ENCODE measurements at regions not wholly inside any gene's neighbourhood (a gene's known extent, or its start where the extent isn't known, plus 50 kb on each side); places are given as distances from the start of the nearest gene placed in this dataset.

DNA sequence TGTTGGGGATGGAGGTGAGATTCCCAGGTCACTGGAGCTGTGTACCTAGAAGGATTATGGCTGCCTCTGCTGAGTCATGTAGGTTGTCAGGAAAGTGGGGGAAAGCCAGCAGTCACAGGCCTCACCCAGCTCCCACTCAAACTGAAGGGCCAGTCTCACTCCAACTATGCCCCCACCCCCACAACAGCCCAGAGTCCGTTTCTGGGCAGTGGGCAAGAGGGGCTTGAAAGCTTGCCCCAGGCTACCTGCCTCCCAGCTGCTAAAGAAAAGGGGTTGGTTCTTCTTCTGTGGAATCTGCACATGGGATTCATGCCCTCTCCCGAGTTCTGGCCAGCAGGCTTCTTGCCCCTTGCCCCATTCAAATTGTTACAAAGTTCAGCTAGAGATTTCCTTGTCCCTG, 116.0 kb upstream of the PGRMC2 start:
- Histone ChIP-seq H3K9me3 (ENCODE audit: severe bottlenecking) (no peaks in the 10 kb centered on the region), H3K27ac (no peak overlapping the region), H3K4me3 (ENCODE audit: low read depth, low read length) (no peak overlapping the region), H3K36me3 (no peaks in the 10 kb centered on the region), H3K27me3 (ENCODE audit: insufficient read depth, low read depth, severe bottlenecking) (no peaks in the 10 kb centered on the region)
- no peak for DNase-seq
- TF ChIP-seq, protein P1, sequence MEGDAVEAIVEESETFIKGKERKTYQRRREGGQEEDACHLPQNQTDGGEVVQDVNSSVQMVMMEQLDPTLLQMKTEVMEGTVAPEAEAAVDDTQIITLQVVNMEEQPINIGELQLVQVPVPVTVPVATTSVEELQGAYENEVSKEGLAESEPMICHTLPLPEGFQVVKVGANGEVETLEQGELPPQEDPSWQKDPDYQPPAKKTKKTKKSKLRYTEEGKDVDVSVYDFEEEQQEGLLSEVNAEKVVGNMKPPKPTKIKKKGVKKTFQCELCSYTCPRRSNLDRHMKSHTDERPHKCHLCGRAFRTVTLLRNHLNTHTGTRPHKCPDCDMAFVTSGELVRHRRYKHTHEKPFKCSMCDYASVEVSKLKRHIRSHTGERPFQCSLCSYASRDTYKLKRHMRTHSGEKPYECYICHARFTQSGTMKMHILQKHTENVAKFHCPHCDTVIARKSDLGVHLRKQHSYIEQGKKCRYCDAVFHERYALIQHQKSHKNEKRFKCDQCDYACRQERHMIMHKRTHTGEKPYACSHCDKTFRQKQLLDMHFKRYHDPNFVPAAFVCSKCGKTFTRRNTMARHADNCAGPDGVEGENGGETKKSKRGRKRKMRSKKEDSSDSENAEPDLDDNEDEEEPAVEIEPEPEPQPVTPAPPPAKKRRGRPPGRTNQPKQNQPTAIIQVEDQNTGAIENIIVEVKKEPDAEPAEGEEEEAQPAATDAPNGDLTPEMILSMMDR (IDR thresholded peaks at IDR 0.05; ENCODE audit: low read depth, low read length), result no peak

DNA sequence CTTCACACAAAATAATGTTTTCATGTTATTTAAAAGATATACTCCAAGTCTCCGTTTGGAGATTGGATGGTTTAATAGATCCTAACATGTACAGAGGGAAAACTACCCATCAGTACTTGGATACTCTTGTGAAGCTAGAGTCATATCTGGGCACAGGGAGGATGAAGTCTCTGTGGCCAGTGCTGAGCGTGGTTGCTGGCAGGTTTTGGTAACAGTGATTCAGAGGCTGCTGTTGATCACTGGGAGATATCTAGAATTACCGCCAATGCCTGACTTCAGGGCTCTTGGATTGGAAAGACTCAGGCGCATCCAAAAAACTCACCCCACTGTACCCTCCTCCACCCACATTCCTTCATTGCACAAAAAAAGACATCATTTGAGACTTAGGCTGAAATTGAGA, 107.2 kb upstream of the PGRMC2 start:
- DNase-seq, result no peak
- H3K27me3 ChIP-seq (ENCODE audit: insufficient read depth, low read depth, severe bottlenecking), result no peaks in the 10 kb centered on the region
- H3K9me3 ChIP-seq (ENCODE audit: severe bottlenecking), result no peaks in the 10 kb centered on the region
- H3K36me3 ChIP-seq, result no peaks in the 10 kb centered on the region
- TF ChIP-seq, protein P1 (IDR thresholded peaks at IDR 0.05; ENCODE audit: low read depth, low read length), result no peak
- H3K4me3 ChIP-seq (ENCODE audit: low read depth, low read length), result no peak overlapping the region
- no peak overlapping the region for H3K27ac ChIP-seq

DNA sequence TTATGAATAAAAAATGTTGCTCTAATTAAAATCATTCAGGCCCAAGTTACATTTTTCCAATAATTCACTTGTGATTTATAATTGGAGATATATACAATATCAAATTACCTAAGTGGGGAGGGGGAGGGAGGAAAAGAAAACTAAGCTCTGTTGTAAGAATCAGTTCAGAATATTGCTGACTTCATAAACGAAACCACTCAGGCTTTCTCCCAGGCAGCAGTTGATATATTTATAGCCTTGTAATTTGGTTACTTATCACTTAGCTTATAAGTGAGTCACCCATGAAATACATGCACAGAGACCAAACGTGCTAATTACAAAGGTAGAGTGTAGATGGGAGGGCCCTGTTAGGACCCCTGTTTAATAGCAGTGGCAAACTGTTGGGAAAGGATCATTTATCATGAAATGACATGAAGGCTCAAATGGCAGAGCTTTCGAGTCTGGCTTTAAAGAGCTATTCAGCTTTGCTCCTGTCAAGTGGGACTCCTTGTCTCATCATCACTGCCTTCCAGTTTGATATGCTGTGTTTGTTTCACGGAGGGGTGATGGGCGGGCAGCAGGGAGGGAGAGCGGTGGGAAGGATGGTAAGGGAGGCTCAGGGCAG, 105.6 kb upstream of the PGRMC2 start:
- no peak for DNase-seq
- no peaks in the 10 kb centered on the region for H3K9me3 ChIP-seq (ENCODE audit: severe bottlenecking)
- no peak overlapping the region for H3K4me3 ChIP-seq (ENCODE audit: low read depth, low read length)
- TF ChIP-seq, protein P1 (IDR thresholded peaks at IDR 0.05; ENCODE audit: low read depth, low read length), result no peak
- H3K27ac ChIP-seq, result no peak overlapping the region
- no peaks in the 10 kb centered on the region for H3K27me3 ChIP-seq (ENCODE audit: insufficient read depth, low read depth, severe bottlenecking)
- H3K36me3 ChIP-seq, result no peaks in the 10 kb centered on the region

DNA sequence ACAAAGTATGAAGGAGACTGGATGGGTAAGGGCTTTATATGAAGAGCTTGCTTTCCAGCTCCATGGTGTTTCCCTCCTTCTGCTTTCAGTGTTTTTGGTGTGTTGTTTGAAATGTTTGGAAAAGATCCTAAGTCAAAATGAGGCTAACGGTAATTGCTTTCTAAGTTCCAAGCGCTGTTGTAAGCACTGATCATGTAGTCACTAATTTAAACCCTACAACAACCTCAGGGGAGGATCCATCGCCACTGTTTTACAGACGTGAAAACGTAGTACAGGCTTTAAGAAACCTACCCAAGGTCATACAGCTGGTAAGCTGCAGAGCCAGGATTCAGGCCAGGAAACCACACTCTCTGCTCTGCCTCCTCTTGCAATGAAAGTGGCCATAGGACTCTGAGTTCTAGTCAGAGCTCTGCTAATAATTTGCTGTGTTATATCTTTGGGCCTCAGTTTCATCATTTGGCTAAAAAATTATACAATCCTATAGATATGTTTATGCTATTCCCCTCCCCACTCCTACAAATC, 102.9 kb upstream of the PGRMC2 start:
- Histone ChIP-seq H3K4me3 (ENCODE audit: low read depth, low read length) (no peak overlapping the region), H3K27ac (no peak overlapping the region), H3K27me3 (ENCODE audit: insufficient read depth, low read depth, severe bottlenecking) (no peaks in the 10 kb centered on the region), H3K36me3 (no peaks in the 10 kb centered on the region), H3K9me3 (ENCODE audit: severe bottlenecking) (no peaks in the 10 kb centered on the region)
- TF ChIP-seq, protein P1 (IDR thresholded peaks at IDR 0.05; ENCODE audit: low read depth, low read length), result no peak
- DNase-seq, result no peak

DNA sequence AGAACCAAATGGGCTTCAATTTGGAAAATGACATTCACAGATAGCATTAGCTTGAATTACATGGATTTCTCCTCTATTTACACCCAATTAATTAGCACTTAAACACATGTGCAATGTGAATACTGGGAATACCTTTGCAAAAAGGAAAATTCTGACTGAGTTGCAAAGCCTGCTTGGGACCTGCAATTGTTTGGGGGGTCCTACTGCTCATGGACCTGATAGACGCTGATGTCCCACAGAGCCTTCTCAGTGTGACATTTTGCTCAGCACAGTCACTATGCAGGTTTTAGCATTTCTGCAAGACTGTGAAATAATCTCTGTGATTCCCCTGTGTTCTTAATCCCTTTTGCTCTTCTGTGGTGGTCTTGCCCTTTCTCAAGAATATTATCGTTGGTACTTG, 101.2 kb upstream of the PGRMC2 start:
- H3K4me3 ChIP-seq (ENCODE audit: low read depth, low read length), result no peak overlapping the region
- H3K9me3 ChIP-seq (ENCODE audit: severe bottlenecking), result no peaks in the 10 kb centered on the region
- H3K27me3 ChIP-seq (ENCODE audit: insufficient read depth, low read depth, severe bottlenecking), result no peaks in the 10 kb centered on the region
- no peaks in the 10 kb centered on the region for H3K36me3 ChIP-seq
- TF ChIP-seq, protein P1 (IDR thresholded peaks at IDR 0.05; ENCODE audit: low read depth, low read length), result no peak
- DNase-seq, result no peak
- no peak overlapping the region for H3K27ac ChIP-seq

DNA sequence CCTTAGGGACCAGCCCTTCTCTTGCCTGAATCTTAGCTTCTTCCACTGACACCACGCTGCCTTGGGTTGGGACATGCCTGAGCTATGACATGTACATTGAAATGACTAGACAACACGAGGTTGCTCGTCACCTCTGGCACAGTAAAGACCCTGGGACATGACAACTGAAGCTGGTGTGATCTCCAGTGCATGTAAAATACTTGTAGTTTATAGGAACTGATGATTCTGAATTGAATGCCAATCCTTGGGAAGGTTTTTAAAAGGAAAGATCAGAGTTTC, 100.7 kb upstream of the PGRMC2 start:
- TF ChIP-seq, protein P1 (IDR thresholded peaks at IDR 0.05; ENCODE audit: low read depth, low read length), result no peak
- Histone ChIP-seq H3K27ac (no peak overlapping the region), H3K9me3 (ENCODE audit: severe bottlenecking) (peaks cover 2% of the 10 kb centered on the region), H3K36me3 (no peaks in the 10 kb centered on the region), H3K4me3 (ENCODE audit: low read depth, low read length) (no peak overlapping the region), H3K27me3 (ENCODE audit: insufficient read depth, low read depth, severe bottlenecking) (no peaks in the 10 kb centered on the region)
- no peak for DNase-seq
